ENCODE measurements at regions not wholly inside any gene's neighbourhood (a gene's known extent, or its start where the extent isn't known, plus 50 kb on each side); places are given as distances from the start of the nearest gene placed in this dataset.

DNA sequence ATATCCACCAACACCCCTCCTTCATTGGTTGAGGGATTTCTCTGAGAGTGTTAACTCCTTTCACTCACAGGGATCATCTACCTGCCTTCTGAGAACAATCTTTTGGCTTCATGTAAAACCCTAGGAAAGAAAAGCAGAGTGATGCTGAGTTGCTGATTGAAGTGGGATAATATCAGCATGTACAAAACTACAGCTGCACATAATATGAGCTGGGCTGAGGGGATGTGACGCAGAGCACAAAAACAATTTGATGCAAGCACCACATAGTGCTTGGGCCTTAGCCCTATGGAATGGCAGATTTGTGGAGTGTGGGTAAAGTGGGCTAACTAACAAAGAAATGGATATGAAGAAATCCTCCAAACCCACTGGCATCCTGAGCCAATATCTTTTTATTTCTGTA is 267.6 kb upstream of the KCNH8 start:
- no peak for DNase-seq

DNA sequence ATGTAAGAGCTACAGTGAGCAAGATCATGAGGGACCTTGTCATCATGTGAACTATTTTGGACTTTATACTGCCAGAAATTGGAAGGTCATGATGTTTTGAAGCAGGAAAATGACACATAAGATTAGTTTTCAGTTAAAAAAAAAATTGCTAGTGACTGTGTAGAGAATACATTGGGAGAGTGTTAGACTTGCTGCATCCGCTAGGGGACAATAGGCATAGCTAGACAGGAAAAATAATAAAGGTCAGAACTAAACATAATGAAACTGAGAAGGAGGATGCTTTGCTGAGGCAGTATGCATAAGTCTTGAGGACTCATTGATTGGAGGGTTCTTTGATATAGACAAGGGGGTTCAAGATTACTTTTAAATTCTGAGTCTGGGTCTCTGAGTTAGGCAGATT is 275.8 kb upstream of the KCNH8 start:
- no peak for DNase-seq

DNA sequence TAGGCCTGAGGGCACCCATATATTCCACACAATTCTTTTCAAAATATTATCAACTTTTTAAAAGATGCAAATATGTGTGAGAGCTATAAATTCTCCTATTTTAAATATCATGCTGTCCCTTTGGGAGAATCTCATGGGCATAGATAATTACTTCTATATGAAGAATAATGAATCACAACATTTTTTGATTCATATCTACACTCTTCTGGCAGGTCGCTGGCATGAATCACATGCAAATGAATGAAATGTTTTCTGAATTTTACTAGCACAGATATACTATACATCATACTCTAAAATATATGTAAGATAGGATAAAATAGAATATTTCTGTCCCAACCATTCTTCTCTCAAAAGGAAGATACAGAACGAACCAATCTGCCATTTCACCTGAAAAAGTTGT is 277.7 kb upstream of the KCNH8 start:
- DNase-seq, result peak; percentile 15

DNA sequence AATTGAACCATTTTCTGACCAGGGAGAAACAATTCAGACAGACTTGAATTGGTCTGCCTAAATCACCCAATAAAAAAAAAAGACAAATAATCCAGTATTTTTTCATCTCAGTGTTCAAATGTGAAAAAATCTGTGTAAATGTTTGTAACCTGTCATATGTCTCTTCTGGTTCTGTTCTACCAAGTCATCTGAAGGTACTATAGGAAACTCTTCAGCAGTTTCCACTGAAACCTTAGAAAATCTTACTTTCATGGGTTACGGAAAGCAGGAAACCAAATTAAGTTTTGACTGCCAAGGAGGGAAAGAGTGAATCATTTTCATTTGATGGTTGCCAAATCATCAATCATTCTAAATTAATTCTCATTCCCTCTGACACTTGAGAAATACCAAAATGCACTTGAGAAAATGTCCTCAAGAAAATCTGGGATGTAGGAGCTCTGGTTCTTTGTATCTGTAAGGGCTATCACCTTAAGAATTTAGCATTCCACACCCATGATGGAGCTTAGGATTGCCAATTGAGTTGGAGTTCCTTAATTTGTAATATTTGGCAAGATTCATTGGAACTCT is 278.2 kb upstream of the KCNH8 start:
- DNase-seq, result no peak

DNA sequence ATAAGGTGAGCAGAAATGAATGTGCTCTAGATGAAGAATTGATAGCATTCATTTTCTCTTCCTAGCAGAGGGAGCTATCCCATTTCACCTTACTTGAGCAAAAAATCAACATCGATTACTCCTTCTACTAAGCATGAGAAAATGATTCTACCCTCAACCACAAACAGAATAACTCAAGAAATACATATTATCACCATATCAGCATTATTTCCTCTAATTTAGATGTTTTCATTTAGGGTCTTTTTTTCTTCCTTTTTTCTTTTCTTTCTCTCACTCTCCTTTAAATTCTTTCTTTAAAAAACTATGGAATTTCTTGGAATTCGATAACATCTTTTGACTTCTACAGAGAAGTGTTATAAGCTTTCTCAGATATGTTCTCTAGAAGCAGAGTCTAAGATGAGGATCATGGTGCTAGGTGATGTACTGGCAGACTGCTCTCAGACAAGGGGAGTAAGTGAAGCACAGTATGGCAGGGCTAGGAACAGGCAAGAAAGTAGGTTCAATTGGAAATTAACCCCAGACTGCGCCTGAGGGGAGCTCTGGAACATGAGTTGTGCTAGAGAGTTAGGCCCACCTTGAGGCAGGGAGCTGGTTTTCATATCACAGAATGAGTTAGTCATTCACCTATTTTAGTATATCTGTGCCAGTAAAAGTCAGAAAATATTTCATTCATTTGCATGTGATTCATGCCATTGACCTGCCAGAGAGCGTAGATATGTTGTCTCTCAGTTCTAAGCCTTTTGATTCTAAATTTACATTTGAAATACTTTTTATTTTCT is 279.2 kb upstream of the KCNH8 start:
- peak; percentile 39 for DNase-seq

DNA sequence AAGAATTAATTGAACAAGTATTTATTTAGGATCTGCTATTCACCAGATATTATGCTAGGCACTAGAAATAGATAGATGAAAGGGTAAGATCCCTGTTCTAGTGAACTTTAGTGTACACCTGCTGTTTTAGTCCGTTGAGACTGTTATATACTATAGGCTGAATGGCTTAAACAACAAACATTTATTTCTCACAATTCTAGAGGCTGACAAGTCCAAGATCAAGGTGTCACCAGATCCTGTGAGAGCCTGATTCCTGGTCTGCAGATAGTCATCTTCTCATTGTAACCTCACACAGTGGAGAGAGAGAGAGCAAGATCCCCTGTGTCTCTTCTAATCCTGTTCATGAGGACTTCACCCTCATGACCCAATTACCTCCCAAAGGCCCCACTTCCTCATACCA is 281.4 kb upstream of the KCNH8 start:
- DNase-seq, result no peak

DNA sequence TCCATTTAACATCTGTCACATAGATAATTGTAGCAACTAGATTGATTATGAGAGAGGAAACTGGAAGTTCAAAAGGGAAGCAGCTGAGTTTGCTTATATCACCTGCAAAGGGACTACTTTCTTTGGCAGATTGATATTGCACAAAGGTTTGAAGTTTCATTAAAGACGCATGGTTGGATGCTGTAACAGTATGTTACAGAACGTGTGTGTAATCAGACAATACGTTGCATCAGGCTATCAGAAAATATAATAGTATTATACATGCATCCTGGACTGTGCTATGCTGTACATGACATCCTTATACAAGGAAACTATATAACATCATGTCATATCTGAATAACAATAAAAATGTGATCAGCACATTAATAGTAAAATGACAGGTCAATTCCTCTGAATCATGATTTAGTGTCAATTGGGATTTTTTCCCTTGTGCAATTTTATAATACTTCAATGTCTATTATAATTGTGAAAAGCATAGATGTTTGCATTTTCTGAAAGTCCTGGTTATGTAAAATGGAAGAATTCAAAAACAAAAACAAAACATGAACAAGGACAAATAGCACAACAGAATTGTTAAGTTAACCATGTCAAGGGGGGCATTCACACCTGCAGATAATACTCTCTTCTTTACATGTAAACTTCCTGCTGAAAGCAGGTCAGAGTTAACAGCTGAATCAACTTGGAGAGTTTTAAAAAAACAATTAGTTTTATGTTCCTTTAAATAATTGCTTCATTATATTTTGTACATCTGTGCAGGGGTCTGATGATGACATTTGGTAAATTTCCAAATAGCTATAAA is 283.2 kb upstream of the KCNH8 start:
- DNase-seq, result no peak

DNA sequence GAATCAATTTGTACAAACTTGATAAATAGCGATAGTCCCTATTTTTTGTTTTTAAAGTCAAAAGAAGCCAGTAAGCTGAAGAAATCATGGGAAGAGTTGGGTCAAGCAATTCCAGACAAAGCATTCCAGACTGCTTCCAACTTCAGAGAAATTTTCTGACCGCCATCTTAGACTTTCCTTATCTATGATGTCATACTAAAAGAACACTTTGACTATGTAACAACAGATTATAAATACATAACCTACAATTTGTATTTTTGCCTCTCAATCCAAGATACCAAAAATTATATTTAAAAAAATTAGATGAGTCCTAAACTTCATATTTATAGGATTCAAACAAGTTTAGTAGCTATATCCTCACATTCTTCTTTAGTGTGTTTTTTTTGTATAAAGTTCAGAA is 286.2 kb upstream of the KCNH8 start:
- no peak for DNase-seq

DNA sequence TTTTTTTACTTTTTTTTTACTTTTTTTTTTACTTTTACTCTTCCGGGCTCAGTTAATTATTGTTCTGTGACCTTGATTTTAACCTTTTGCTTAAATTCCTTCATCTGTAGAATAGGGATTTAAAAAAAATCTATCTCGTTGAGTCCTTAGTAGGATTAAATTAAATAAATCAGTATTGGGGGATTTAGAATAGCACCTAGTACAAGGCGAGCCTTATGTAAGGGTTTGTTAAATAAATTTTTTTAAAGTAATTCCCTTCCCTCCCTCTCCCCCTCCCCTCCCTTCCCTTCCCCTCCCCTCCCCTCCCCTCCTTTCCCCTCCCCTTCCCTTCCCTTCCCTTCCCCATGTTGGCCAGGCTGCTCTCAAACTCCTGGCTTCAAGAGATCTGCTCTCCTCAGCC is 287.2 kb upstream of the KCNH8 start:
- DNase-seq, result no peak

DNA sequence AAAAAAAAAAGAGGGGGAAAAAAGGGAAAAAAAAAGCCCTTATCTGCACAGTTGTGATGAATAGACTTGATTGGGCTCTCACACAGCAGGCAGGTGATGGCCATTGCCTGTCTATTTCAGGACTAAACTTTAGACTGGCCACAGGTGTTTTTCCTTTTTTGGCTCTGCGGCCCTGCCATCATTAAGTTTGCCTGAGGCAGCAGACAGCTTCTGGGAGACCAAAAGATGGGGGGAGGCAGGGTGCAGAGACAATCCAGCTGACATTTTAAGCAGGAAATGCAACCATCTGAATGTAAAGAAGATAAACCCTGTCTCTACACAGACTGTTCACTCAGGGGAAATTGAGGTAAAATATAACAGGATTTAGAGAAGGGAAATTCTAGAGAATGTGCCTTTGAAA is 295.0 kb upstream of the KCNH8 start:
- DNase-seq, result no peak

DNA sequence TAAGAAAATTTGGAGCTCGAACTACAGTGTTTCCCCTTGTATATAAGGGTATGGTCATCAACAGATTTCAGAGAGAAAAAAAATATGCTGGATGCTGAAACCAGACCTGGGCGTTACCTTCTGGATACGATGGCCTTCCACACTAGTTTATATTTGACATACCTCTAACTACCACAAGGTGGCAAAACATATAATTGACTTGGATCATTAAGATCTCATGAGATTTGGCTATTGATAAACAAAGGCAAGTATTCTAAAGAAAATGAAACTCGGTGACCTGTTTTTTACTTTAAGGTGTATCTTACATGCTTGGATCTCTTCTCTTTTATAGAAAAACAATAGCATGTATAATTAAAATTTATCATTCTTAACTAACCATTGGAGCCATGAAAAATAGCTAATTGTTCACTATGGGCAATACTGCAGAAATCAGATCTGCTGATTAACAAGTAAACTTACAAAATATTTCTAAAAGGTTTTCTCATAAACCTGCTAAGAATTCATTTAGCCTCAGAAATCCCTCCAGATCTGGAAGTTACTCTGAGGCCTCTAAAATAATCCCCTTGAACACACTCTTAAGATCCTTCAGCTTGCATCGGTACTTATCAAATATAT is 300.6 kb upstream of the KCNH8 start:
- DNase-seq, result no peak

DNA sequence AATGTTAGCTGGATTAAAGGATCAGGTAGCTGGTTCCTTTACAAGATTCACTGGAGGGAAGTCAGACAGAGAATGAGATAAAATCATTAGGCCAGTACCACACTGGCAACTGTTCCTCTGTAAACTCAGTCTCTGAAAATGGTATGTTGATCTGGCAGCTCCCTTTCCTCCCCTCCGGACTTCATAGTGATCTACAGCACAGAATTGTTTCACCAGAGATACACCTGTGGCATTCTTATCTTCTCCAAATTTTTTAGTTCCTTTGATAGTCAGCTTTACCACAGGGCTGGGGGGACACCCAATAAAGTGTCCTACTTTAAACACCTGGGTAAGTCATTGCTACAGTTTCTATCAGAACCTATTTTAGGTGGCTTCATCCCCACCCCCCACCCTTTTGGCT is 304.3 kb upstream of the KCNH8 start:
- no peak for DNase-seq

DNA sequence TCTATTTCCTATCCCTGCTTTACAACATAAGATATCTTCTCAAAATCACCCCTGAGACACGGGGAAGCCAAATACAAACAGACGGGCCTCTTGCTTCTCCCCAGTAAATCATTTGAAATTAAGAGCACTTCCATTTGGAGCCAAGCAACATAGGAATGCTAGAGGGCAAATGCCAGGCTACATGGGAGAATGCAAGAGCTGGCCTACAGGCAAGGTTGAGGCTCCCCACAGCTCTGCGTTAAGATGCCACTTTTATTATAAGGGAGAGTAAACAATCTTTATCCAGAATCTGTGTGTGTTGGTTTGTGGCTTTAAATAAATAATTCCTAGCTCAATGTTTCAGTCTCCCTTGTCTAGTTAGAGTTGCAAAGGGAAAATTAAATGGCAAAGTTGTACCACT is 305.1 kb upstream of the KCNH8 start:
- no peak for DNase-seq

DNA sequence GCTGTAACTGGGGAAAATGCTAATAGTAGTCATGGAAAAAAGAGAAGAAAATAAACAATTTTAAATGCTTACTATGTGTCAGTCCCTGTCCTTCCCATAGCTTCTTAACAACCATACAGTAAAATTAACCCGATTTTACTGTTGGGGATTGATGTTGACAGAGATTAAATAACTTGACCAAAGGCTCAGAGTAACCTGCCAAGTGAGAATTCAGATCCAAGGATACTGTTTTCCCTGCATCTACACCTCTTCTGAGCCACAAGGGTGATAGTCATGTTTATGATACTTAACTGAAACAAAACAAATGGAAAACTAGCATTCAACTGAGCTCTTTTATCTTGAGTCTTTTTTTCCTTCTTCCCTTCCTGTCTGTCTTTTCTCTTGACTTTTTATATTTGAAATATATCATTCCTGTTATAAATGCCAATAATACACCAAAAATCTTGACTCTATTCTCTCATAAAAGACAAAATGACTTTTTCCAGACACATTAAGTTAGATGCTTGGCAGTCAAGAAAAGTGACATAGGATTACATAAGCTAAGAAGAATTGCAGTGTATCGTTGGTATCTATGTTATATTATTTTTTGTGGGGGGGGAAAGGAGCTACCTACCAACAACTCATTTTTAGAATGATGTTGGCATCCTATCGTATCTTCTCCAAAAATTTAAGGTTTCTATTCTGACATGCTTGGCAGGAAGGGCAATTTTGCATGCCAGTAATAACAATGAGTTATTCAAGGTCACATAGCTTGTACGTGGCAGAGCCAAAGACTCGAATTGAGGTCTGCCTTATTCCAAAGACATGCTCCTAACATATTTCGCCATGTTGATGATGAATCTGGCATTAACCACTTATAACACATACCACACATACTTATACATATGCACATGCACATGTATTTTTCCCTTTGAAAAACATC is 306.6 kb upstream of the KCNH8 start:
- DNase-seq, result no peak

DNA sequence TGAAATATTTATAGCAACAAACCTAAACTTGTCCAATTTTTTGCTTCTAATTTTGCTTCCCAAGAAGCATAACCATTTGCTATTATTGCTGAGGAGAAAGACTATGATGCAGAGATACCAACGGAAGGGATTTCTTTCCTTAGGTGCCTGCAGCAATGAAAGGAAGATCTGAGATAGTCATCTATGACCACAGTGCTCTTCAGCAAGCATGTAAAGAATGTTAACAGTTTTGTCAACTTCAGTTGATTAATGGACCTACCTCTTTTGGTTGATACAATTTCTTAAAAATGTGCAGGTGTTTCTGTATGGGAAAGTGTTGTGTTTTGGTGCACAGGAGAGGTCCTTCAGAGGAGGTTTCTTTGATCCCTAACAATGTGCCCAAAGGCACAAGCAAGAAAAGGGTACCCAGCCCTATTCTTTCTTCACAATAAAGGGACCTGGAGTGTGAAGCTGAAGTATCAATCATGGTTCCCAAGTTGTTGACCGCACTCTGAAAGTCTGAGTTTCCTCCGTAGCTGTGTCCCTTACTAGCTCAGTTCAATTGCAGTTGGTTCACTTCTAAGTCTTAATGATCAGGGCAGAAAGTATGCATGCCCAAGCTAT is 307.7 kb upstream of the KCNH8 start:
- no peak for DNase-seq

DNA sequence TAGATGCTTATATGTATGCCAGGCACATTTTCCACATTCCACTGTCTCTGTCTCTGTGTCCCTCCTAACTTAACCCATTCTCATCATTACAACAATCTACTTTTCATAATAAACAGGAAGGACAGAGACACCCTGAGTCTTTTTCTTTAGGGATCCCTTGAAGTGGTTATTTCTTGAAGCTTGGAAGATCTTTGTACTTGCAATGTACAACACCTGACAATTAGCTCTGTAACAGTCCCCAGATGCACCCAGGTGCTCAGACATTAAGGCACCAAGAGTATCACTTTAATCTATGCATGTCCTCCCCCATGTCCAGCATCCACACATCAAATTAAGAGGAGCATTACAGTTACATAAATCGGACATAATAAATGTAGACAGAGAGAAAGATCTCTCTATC is 309.6 kb upstream of the KCNH8 start:
- no peak for DNase-seq

DNA sequence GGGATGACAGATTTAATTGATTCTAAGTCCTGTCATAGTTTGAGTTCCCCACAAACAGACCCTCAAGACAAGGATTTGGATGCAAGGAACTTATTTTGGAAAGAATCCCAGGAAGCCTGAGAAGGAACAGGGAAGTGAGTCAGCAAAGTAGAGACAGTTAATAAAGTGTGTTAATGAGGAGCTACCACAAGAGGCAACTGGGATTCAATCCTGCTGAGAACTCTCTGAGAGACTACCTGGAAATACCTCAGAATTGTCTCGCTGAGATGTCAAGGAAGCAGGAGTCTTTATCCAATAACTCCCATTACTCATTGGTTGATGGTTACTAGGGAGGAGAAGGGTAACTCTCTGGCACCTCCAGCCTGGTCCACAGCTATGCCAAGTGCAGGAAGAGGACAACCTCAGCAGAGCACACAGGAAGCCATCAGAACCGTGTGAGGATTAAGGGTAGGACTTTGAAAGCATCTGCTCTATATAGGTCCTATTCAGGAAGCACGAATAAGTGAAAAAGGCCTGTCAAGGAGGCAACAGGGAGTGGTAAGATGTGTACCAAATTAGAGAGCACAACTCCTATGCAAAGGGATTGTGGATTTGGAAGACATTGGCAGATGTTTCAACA is 311.1 kb upstream of the KCNH8 start:
- no peak for DNase-seq

DNA sequence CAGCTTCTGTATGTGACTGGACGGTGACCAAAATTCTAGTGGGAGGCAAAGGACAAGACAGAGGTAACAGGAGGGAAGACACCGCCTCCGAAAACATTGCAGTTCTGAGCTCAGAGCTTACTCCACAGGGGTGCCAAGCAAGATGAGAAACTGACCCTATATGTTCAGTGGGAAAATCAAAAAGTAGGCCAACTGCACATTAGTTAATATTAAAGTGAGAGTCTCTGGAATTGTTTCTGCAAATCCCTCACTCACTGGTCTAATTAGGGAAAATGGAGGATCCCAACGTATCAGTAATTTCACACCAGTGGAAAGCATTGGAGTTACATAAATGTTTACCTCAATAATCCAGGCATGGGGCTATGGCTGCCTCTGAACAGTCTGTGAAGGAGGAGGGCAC is 313.3 kb upstream of the KCNH8 start:
- no peak for DNase-seq

DNA sequence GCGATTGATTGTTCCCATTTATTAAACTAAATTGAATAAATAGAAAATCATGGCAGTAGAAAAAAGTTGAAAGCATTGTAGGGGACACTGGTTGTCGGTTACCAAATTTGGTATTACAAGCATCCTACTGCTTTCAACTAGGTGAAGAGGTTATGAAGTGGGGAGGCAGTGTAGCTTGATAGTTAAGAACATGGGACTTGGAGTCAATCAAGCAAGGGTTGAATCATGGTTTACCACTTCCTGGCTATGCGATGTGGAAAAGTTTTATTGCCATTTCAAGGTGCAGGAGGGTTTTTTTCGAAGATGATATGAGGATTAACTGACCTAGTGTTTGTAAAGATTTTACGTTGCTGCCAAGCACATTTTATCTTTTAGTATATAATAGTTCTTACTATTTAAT is 318.2 kb upstream of the KCNH8 start:
- DNase-seq, result no peak

DNA sequence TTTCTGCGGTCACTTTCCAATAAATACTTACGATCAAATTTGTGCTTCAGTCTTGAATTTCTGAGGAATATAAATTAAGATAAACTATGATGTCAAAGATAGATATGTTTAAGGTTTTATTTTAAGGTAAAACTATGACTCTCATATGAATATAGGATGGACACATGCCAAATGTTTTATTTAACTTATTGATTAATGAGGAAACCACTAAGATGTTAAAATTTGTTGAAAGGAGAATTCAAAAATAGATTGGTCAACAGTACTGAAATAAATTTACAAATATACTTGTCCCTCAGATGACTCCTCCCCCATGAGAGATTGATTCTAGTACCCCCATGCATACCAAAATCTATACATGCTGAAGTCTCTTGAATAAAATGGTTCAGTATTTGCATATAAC is 319.7 kb upstream of the KCNH8 start:
- DNase-seq, result no peak

DNA sequence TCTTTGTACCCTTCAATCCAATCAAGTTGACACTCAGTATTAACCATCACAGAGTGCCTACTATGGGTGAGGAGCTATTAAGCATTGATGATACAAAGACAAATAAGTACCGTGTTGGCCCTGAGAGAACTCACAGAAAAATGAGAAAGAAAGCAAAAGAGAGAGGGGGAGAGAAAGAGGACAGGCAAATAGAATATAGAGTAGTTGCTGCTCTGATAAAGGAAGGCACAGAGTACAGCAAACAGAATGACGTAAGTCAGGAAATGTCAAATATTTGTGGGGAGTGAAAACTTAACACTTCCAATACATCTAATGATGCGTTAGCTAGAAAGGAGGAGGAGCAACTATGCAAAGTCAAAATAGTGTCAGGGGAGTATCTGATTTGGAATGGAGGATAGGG is 320.6 kb upstream of the KCNH8 start:
- DNase-seq, result no peak

DNA sequence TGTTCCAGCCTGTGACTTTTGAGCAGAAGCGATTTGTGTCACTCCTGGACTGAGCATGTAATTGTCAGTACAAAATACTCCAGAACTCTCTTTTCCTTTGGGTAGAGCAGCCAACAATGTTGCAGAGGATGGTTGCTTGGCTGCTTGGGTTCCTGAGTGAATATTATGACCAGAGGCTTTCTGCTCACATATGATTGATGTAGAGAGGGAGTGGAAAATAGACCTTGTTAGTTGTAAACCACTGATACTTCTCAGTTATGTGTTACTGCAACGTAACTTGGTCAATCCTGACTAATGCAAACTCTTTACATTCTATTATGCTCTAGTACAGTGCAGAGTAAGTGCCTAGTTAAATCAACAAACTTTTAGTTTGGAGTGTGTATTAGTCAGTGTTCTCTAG is 322.6 kb upstream of the KCNH8 start:
- DNase-seq, result no peak
